Upper lobe of left lung (tissue), 6 donors: ENCODE measurements at regions not wholly inside any gene's neighbourhood (a gene's known extent, or its start where the extent isn't known, plus 50 kb on each side); places are given as distances from the start of the nearest gene placed in this dataset.

Source experiments
- ATAC-seq, 2 donors: fragments of 200-7000 bp; cut with Tn5 transposase; one replicate each; pipeline ENCODE4 v1.9.1; 2022; ENCODE audit warnings: mild to moderate bottlenecking in 2 of 2, moderate library complexity in 2 of 2; ENCODE audit not compliant: low FRiP score in 2 of 2
- DNase-seq, 2 donors: peaks; one replicate each; pipeline ENCODE4 v3.0.0-alpha.2; 2019 to 2020
- H3K27ac ChIP-seq, 4 donors: fragments of 200-600 bp; sonication (generic); one replicate each; pipeline ENCODE4 v1.5.1; 2016 to 2019
- H3K27me3 ChIP-seq, 4 donors: fragments of 200-600 bp; sonication (generic); one replicate each; pipeline ENCODE4 v1.5.1; 2017 to 2019
- H3K36me3 ChIP-seq, 4 donors: fragments of 200-600 bp; sonication (generic); one replicate each; pipeline ENCODE4 v1.5.1; 2016 to 2019
- H3K4me1 ChIP-seq, 4 donors: fragments of 200-600 bp; sonication (generic); one replicate each; pipeline ENCODE4 v1.5.1; 2018 to 2019
- H3K4me3 ChIP-seq, 4 donors: fragments of 200-600 bp; sonication (generic); one replicate each; pipeline ENCODE4 v1.5.1; 2017 to 2019; ENCODE audit warnings: mild to moderate bottlenecking in 2 of 4, moderate library complexity in 1 of 4
- H3K9me3 ChIP-seq, 4 donors: fragments of 200-600 bp; sonication (generic); one replicate each; pipeline ENCODE4 v1.5.1; 2018 to 2019
- EP300 ChIP-seq, 4 donors: sonication (generic); formaldehyde crosslinking; IDR thresholded peaks; one replicate each; pipeline ENCODE4 v1.5.1; 2017; ENCODE audit warnings: antibody characterized with exemption in 4 of 4, control low read depth in 2 of 4
- POLR2A ChIP-seq, 4 donors: fragments of 450-650 bp; IDR thresholded peaks; one replicate each; pipeline ENCODE4 v1.5.1; 2016 to 2017; ENCODE audit warnings: antibody characterized with exemption in 4 of 4, mild to moderate bottlenecking in 2 of 4
- POLR2AphosphoS5 ChIP-seq, 2 donors: sonication (generic); formaldehyde crosslinking; IDR thresholded peaks; one replicate each; pipeline ENCODE4 v1.5.1; 2017; ENCODE audit warnings: antibody characterized with exemption in 2 of 2
- WGBS, 2 donors: methylation state at CpG; one replicate each; pipeline ENCODE4 v1.1.5; 2017 to 2018; 5-methylcytosine and 5-hydroxymethylcytosine counted together
- TF ChIP-seq, protein P1 (sequence below), 6 experiments: fragments of 450-650 bp in 4 of 6; fragments of 200-600 bp in 2 of 6; sonication (generic) in 2 of 6; IDR thresholded peaks; one replicate each; pipeline ENCODE4 v1.5.1; 2016 to 2019; ENCODE audit warnings: antibody characterized with exemption in 6 of 6
- donor health status: DM: no; HTN: no; CAD: no; lungs with moderate emphysema.
- donor health status: DM: no; HTN: yes; CAD: no; lungs with severe emphysema.

DNA sequence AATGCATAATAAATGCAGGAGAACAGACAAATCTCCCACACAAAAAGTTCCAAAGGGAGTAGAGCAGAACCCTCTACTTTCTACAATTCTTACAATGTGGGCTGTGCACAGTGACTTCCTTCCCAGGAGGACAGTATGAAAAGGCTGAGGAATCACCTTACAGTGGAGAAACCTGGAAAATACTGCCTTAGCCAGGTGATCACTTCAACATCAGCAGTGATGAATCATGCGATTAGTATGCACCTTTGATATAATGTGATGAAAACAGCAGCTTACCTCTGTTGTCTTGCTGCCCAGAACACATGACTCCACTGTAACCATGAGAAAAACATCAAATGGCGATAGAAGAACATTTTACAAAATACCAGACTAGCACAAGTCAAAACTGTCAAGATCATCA, 329.7 kb upstream of the POM121L12 start:
- Histone ChIP-seq H3K36me3 (no peaks in the 10 kb centered on the region), H3K4me3 (no peak overlapping the region), H3K27me3 (no peaks in the 10 kb centered on the region), H3K4me1 (no peaks in the 10 kb centered on the region), H3K9me3 (no peaks in the 10 kb centered on the region), H3K27ac (no peak overlapping the region)
- no peak for ATAC-seq
- TF ChIP-seq POLR2A (IDR thresholded peaks at IDR 0.05) (no peak), POLR2AphosphoS5 (IDR thresholded peaks at IDR 0.05) (no peak), EP300 (IDR thresholded peaks at IDR 0.05) (no peak)
- TF ChIP-seq, protein P1, sequence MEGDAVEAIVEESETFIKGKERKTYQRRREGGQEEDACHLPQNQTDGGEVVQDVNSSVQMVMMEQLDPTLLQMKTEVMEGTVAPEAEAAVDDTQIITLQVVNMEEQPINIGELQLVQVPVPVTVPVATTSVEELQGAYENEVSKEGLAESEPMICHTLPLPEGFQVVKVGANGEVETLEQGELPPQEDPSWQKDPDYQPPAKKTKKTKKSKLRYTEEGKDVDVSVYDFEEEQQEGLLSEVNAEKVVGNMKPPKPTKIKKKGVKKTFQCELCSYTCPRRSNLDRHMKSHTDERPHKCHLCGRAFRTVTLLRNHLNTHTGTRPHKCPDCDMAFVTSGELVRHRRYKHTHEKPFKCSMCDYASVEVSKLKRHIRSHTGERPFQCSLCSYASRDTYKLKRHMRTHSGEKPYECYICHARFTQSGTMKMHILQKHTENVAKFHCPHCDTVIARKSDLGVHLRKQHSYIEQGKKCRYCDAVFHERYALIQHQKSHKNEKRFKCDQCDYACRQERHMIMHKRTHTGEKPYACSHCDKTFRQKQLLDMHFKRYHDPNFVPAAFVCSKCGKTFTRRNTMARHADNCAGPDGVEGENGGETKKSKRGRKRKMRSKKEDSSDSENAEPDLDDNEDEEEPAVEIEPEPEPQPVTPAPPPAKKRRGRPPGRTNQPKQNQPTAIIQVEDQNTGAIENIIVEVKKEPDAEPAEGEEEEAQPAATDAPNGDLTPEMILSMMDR (IDR thresholded peaks at IDR 0.05), result no peak
- 88 to 95% methylated on average over 2 of the region's 2 CpGs for WGBS, 2 donors
- no peak for DNase-seq

DNA sequence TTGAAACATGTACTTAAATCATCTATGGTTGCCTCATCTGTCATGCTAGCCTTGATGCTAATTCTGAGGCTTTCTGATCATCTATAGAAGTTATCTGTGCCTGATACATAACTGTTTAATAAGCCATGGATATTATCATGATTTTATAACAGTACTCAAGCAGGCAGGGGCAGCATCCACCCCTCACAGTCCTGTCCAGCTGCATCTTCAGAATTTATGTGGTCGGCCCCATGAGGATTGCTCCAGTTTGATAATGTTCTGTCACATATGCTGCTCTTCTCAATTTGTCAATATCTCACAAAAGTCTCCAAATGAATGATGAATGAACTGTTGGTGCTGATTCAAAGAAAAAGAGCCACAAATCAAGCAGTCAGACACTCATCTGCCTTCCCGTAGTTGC, 335.1 kb upstream of the POM121L12 start:
- no peaks in the 10 kb centered on the region for H3K27me3 ChIP-seq
- no peaks in the 10 kb centered on the region for H3K36me3 ChIP-seq
- no peak overlapping the region for H3K4me3 ChIP-seq
- 56 to 86% methylated on average over 2 of the region's 2 CpGs for WGBS, 2 donors
- no peak for TF ChIP-seq POLR2A (IDR thresholded peaks at IDR 0.05)
- H3K9me3 ChIP-seq, result no peaks in the 10 kb centered on the region
- ATAC-seq (no peak), DNase-seq (no peak)
- no peak overlapping the region for H3K27ac ChIP-seq
- H3K4me1 ChIP-seq, result no peaks in the 10 kb centered on the region

DNA sequence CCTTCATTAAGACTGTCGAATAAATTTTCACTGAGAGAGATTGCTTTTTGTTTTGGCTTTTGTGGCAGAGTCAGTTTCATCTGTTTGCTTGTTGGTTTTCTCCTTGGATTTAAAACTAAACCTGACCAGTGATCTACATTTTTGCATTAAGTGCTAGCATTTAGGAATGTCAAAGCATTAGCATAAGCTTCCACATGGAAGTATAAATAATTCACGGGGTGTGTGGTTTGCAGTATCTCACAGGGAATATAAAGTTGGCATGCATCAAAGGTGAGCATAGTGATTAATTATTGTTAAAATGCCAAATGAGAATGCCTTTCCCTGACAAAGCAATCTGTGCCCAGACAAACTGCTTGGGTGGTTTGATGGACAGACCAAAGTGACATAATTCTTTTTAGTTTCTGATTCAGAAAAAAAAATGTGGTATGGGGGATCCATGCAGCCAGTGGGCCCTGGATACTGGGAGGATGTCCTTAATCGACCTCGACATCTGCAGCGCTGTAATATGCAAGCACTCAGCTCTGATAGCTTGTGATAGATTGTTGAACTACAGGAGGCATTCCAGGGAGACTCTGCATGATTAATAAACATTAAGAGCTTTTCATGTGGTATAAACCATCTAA, 339.3 kb upstream of the POM121L12 start:
- WGBS, 2 donors, result 42 to 47% methylated on average over 5 of the region's 5 CpGs
- H3K9me3 ChIP-seq, result no peaks in the 10 kb centered on the region
- H3K4me1 ChIP-seq, result no peaks in the 10 kb centered on the region
- no peaks in the 10 kb centered on the region for H3K27me3 ChIP-seq
- no peak overlapping the region for H3K4me3 ChIP-seq
- ATAC-seq, result no peak
- no peak overlapping the region for H3K27ac ChIP-seq
- H3K36me3 ChIP-seq, result no peaks in the 10 kb centered on the region
- no peak for TF ChIP-seq POLR2A (IDR thresholded peaks at IDR 0.05)
- TF ChIP-seq POLR2AphosphoS5 (IDR thresholded peaks at IDR 0.05), result no peak
- TF ChIP-seq, protein P1 (IDR thresholded peaks at IDR 0.05), result no peak
- no peak for TF ChIP-seq EP300 (IDR thresholded peaks at IDR 0.05)
- DNase-seq, result no peak

DNA sequence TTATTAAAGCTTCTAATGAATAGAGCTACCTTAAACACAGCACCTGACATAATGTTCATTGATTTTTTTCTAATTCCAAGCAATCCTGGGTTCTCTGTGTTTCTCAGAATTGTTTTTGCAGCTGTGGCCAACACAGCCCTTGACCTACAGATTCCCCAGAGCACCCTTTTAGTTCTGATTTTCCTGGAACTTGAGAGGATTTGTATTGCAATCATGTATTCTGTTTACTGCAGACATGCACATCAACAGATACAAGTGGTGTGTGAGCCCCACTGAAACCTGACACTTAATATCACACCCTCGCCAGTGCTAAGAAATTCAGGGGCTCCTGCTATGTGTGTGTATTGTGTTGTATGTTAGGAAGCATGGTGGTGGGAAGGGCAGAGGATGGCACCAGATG, 344.2 kb upstream of the POM121L12 start:
- Histone ChIP-seq H3K4me1 (no peaks in the 10 kb centered on the region), H3K9me3 (no peaks in the 10 kb centered on the region), H3K36me3 (no peaks in the 10 kb centered on the region), H3K27ac (no peak overlapping the region), H3K4me3 (no peak overlapping the region), H3K27me3 (no peaks in the 10 kb centered on the region)
- no peak for ATAC-seq
- TF ChIP-seq EP300 (IDR thresholded peaks at IDR 0.05) (no peak), POLR2A (IDR thresholded peaks at IDR 0.05) (no peak), POLR2AphosphoS5 (IDR thresholded peaks at IDR 0.05) (no peak)
- TF ChIP-seq, protein P1 (IDR thresholded peaks at IDR 0.05), result no peak
- 73 to 80% methylated on average over 1 of the region's 1 CpG for WGBS, 2 donors
- no peak for DNase-seq

DNA sequence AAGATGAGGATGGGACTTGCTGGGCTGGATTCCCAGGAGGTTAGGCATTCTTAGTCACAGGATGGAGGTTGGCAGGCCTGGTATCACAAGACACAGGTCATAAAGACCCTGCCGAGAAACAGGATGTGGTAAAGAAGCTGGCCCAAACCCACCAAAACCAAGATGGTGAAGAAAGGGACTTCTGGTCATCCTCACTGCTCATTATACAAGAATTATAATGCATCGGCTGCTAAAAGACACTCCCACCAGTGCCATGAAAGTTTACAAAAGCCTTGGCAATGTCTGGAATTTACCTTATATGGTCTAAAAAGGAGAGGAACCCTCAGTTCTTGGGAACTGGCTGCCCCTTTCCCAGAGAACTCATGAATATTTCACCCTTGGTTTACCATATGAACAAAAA, 345.5 kb upstream of the POM121L12 start:
- Histone ChIP-seq H3K4me1 (no peaks in the 10 kb centered on the region), H3K27me3 (no peaks in the 10 kb centered on the region), H3K9me3 (no peaks in the 10 kb centered on the region), H3K4me3 (no peak overlapping the region), H3K36me3 (no peaks in the 10 kb centered on the region), H3K27ac (no peak overlapping the region)
- 78 to 81% methylated on average over 2 of the region's 2 CpGs for WGBS, 2 donors
- no peak for TF ChIP-seq POLR2AphosphoS5 (IDR thresholded peaks at IDR 0.05)
- no peak for ATAC-seq
- DNase-seq, result no peak

DNA sequence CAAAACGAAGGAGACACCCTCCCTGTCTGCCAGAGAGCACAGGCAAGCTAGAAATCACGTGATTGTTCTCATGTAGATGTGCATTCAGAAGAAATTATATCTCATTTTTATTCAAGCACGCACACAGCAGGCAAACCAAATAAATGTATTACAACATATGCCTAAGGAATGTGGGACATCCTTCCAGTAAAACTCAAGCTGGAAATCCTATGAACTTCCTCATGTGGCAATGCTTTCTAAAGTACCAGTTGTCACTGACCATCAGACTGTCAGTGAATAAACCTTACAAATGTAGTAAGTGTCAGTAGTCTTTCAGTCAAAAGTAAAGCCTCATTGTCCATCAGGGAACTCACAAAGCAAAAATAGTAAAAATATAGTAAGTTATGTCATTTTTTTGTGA, 350.1 kb upstream of the POM121L12 start:
- Histone ChIP-seq H3K36me3 (no peaks in the 10 kb centered on the region), H3K27me3 (no peaks in the 10 kb centered on the region), H3K27ac (no peak overlapping the region), H3K9me3 (no peaks in the 10 kb centered on the region), H3K4me3 (no peak overlapping the region), H3K4me1 (no peaks in the 10 kb centered on the region)
- ATAC-seq, result no peak
- DNase-seq, result no peak
- WGBS, 2 donors, result 40 to 62% methylated on average over 3 of the region's 3 CpGs
- TF ChIP-seq POLR2A (IDR thresholded peaks at IDR 0.05), result no peak
- no peak for TF ChIP-seq POLR2AphosphoS5 (IDR thresholded peaks at IDR 0.05)
- TF ChIP-seq EP300 (IDR thresholded peaks at IDR 0.05), result no peak
- TF ChIP-seq, protein P1 (IDR thresholded peaks at IDR 0.05), result no peak
